GM19023 (cell line): ENCODE measurements at regions not wholly inside any gene's neighbourhood (a gene's known extent, or its start where the extent isn't known, plus 50 kb on each side); places are given as distances from the start of the nearest gene placed in this dataset.
"Not testable (repeated sequence)": the region's sequence is repeated elsewhere in the genome, so short reads cannot be mapped to it uniquely, and the experiment has no call there.

Source experiments
- ATAC-seq: cut with Tn5 transposase; IDR thresholded peaks from one replicate; pipeline ENCODE4 v1.9.1; 2021; ENCODE audit warnings: mild to moderate bottlenecking, moderate library complexity; ENCODE audit not compliant: unreplicated experiment

GRCh38 chr6:4510317-4510716 lies 265.9 kb upstream of the CDYL start:
- ATAC-seq: no peak

- no peak for ATAC-seq
Measured at GRCh38 chr6:4509506-4509905, 266.7 kb upstream of the CDYL start.

GRCh38 chr6:4506792-4507191 lies 269.4 kb upstream of the CDYL start:
- ATAC-seq: no peak

- no peak for ATAC-seq
Measured at GRCh38 chr6:4506223-4506622, 270.0 kb upstream of the CDYL start.

- ATAC-seq: no peak
Measured at GRCh38 chr6:4504700-4505099, 271.5 kb upstream of the CDYL start.

GRCh38 chr6:4503700-4504099 lies 272.5 kb upstream of the CDYL start:
- ATAC-seq: no peak

GRCh38 chr6:4496284-4496683 lies 279.9 kb upstream of the CDYL start:
- ATAC-seq: no peak

- ATAC-seq: no peak
Measured at GRCh38 chr6:4491501-4492260, 284.5 kb upstream of the CDYL start.

- no peak for ATAC-seq
Measured at GRCh38 chr6:4489538-4489937, 286.7 kb upstream of the CDYL start.

GRCh38 chr6:4488389-4488788 lies 287.8 kb upstream of the CDYL start:
- ATAC-seq: no peak

GRCh38 chr6:4487538-4487937 lies 288.7 kb upstream of the CDYL start:
- ATAC-seq: no peak

GRCh38 chr6:4486568-4487315 lies 289.5 kb upstream of the CDYL start:
- no peak for ATAC-seq

- no peak for ATAC-seq
Measured at GRCh38 chr6:4485735-4486134, 290.5 kb upstream of the CDYL start.

GRCh38 chr6:4482461-4482860 lies 293.7 kb upstream of the CDYL start:
- ATAC-seq: no peak

GRCh38 chr6:4480788-4481735 lies 295.1 kb upstream of the CDYL start:
- ATAC-seq: no peak

- no peak for ATAC-seq
Measured at GRCh38 chr6:4478098-4478497, 298.1 kb upstream of the CDYL start.

GRCh38 chr6:4474810-4475209 lies 301.4 kb upstream of the CDYL start:
- ATAC-seq: no peak

GRCh38 chr6:4472969-4473642 lies 303.1 kb upstream of the CDYL start:
- no peak for ATAC-seq

GRCh38 chr6:4472222-4472621 lies 304.0 kb upstream of the CDYL start:
- ATAC-seq: no peak

- ATAC-seq: not testable (repeated sequence)
Measured at GRCh38 chr6:4471515-4471914, 304.7 kb upstream of the CDYL start.

- ATAC-seq: no peak
Measured at GRCh38 chr6:4470698-4471210, 305.4 kb upstream of the CDYL start.
